HG03095 (cell line): ENCODE measurements at regions not wholly inside any gene's neighbourhood (a gene's known extent, or its start where the extent isn't known, plus 50 kb on each side); places are given as distances from the start of the nearest gene placed in this dataset.

Experiments used
- ATAC-seq: cut with Tn5 transposase; IDR thresholded peaks from one replicate; pipeline ENCODE4 v1.9.1; 2021; ENCODE audit warnings: moderate library complexity; ENCODE audit not compliant: unreplicated experiment

GRCh38 chr6:105626295-105627158 is 223.6 kb upstream of the PREP start:
- ATAC-seq, result no peak

DNA sequence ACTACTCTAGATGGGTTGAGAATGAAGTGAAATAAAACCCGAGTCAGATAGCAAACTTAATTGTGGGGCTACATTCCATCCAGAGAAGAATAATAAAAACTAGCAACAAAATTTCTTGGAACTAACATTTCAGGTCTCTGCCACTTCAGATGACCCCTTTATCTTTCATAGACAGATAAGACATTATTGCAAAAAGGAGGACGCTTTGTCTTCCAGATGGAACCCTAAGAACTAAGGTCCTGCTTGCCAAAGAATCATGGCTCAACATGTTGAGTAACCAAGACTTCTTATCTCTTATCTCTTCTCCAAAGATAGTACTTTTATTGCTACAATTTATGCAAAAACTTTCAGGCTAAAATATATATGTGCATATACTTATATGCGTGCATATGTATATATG is 221.1 kb upstream of the PREP start:
- no peak for ATAC-seq

- ATAC-seq, result no peak
Observed at GRCh38 chr6:105622226-105622625, 219.3 kb upstream of the PREP start.

DNA sequence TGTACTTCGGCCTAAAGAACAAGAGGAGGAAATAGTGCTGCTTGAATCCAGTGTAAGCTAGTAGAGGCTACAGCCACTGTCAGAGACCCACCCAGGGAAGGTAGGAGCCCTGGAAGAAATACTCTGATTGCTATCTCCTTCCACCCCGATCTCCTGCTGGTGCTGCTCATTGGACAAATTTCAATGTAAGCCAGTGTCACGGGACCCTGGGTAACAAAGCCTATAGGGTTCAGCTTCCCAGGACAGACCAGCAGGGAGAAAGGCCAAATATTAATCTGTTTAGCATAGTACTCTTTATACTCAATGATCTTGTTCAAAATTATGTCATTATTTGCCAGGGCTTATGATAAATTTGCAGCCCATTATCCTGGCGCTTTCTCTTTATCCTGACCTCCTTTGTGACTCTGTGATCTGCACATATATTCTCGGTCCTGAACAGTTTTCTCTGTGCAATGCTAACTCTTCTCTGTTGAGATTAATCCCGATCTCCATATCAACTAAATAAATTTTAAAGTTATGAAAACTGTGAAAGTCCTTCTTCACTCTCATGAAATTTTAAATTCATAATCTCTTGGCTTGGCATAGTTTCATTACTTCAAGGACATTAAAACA is 218.8 kb upstream of the PREP start:
- no peak for ATAC-seq

- no peak for ATAC-seq
Observed at GRCh38 chr6:105620878-105621277, 218.0 kb upstream of the PREP start.

DNA sequence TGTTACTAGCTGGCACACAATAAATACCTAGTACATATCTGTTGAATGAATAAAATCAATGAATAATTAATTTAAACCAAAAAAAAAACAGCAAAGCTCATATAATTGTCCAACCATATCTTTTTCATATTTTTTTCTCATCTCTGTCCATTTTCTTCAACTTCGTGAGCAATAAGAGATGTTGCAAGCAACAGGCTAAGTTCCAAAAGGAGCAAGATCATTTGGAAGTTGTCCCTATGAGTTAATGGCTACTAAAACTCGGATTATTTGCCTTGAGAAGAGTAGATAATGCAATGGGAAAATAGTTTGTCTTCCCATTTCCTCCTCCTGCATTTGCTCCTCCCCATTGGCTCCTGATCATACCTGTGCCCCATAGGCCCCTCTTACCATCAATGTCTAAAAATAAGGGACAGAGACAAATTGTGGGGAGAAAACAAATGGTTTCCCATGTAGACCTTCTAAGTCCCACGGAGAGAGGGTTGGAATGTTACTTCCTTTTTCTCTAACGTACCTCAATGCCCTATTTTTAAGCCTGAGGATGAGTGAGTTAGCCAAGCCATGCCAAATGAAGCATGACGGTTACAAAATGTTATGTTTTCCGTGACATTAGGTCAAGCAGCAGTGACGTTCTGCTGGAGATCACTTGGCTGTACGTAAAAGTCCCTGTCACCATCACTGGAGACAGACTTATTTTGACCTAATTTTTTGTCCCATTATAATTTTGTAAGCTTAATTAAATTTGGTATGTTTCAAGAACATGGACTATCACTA is 217.3 kb upstream of the PREP start:
- no peak for ATAC-seq

DNA sequence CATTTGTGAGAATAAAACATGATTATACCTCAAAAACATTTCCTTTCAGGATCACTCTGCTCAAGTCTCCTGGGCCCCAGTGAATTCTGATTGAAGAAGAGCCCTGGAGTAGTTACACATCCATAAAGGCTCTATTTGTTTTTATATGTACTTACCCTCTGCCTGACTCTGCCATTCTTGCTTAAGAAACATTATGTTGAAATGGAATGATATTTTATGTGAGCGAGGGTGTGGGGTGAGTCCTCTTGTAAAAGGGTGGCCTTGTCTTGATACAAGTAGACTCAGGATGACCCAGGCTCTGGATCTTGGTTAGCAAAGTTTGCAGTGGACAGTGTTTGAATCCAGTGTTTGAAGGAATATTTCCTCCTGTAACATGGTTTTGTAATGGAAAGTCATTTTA is 215.4 kb upstream of the PREP start:
- ATAC-seq, result no peak

DNA sequence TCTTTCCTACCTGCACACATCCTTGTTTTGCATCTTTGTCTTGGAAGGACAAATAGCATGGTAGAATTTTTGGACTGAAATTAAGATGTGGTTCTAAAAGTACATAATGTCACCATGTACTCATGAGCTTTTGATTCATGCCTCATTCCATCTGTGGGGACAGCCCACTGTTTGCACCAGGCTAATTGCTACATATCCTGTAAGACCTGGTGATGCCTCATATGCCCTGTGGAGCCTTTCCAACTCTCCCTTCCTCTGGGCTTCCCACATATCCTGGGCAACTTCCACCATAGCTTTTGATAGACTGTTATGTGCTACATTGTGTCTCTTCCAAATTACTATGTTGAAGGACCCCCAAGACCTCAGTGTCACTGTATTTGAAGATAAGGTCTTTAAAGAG is 213.6 kb upstream of the PREP start:
- ATAC-seq, result no peak

GRCh38 chr6:105611606-105612005 is 208.7 kb upstream of the PREP start:
- no peak for ATAC-seq

DNA sequence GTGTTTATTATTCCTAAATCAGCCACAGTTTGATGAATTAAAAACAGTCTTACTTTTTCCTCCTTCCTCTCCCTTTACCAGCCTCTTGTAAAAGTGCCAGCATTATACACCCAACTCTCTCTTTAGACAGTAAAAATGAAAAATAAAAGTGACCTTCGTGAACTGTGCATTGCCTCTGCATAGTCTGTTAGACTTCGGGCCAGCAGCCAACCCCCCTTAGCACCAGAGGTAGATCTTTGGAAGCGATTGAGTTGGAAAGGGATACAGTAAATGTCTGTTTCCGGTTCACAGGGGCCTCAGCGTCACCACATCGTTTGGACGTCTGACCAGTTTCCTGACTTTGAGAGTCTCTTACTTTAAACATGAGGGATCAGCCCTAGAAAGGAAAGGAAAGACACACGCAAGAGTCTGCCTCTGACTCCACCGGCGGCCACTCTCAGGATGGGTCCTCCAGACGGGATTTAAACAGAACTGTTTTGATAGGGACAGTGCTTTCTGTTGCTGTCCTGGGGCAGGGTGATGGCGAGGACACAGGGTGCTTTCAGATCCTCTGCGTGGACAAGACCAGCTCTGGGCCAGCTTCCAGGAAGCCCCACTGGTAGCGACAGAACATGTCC is 206.6 kb upstream of the PREP start:
- ATAC-seq, result no peak

DNA sequence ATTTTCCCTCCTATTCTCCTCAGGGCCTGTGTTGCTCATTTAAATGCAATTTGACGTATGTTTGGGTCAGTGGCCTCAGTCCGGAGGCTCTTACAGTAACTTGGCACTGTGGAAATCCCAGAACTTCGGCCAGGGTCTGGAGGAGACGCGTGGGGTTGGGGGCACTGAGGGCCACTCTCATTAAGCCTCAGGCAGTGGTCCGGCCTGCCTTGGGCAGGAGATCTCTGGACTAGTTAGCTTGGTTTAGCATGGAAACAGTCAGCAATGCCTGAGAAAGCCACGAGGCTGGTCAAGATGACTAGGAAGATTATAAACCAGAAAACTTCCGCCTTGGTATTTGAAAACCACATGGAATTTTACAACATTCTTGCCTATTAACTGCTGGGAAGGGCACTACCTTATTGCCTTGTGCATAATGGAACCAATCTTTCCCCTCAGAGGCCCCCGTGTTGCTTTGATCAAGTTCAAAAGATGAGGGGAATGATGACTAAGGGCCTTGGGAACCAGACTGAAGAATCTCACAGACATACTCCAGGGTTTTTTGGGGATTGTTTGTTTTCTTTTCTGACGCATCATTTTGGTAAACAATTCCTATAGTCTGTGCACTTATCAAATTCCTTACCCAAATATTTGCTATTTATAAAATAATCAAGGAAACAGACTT is 206.0 kb upstream of the PREP start:
- no peak for ATAC-seq

- no peak for ATAC-seq
Observed at GRCh38 chr6:105607636-105608621, 205.0 kb upstream of the PREP start.

DNA sequence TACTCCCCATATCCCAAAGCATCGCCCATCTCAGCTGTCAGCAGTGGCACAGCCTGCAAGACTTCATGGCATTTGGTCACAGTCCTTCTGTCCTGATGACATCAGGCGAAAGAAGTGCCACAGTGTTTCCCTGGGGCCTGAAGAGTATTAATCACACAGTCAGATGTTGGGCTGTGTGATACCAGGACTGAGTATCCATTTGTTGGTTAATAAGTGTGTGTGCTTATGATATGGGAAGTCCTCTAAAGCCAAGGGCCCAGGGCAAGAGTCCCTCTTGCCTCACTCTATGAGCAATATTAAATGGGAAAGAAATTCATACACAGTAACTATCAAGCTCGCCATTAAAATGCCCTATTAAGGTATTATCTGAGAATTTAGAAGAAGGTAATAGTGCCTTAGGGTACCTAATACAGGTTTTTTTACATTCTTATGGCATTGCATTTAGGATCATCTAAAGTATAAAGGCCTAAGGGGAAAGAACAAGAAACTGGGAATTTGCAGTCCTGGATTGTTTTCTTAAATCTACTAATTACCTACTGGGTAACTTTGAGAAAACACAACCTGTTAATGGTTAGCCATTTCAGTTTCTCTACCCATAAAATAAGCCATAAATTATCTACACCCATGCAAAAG is 204.1 kb upstream of the PREP start:
- ATAC-seq, result no peak

GRCh38 chr6:105604587-105604884 is 201.7 kb upstream of the PREP start:
- ATAC-seq, result no peak

- no peak for ATAC-seq
Observed at GRCh38 chr6:105603788-105604586, 201.1 kb upstream of the PREP start.

- ATAC-seq, result peak; percentile 87
Observed at GRCh38 chr6:105601541-105602236, 198.8 kb upstream of the PREP start.

GRCh38 chr6:105600336-105601260 is 197.7 kb upstream of the PREP start:
- ATAC-seq, result no peak
